GM12865 (cell line): ENCODE measurements at regions not wholly inside any gene's neighbourhood (a gene's known extent, or its start where the extent isn't known, plus 50 kb on each side); places are given as distances from the start of the nearest gene placed in this dataset.

Experiments
- DNase-seq: peaks from one replicate; pipeline ENCODE4 v3.0.0; 2010; ENCODE audit warnings: low read depth
- H3K4me3 ChIP-seq: 2 replicates; pipeline ENCODE4 v1.5.1; 2011; ENCODE audit warnings: mild to moderate bottlenecking, low read depth, low read length, control low read depth
- CTCF ChIP-seq: IDR thresholded peaks from 2 replicates; pipeline ENCODE4 v1.5.1; 2011; ENCODE audit warnings: low read length, control low read depth, low read depth, inconsistent platforms; ENCODE audit not compliant: insufficient read depth; ENCODE audit errors: missing control alignments

- no peak overlapping the region for H3K4me3 ChIP-seq
- no peak for DNase-seq
- no peak for TF ChIP-seq CTCF
Measured at GRCh38 chr5:158032246-158032645, 173.3 kb upstream of the CLINT1 start.

DNA sequence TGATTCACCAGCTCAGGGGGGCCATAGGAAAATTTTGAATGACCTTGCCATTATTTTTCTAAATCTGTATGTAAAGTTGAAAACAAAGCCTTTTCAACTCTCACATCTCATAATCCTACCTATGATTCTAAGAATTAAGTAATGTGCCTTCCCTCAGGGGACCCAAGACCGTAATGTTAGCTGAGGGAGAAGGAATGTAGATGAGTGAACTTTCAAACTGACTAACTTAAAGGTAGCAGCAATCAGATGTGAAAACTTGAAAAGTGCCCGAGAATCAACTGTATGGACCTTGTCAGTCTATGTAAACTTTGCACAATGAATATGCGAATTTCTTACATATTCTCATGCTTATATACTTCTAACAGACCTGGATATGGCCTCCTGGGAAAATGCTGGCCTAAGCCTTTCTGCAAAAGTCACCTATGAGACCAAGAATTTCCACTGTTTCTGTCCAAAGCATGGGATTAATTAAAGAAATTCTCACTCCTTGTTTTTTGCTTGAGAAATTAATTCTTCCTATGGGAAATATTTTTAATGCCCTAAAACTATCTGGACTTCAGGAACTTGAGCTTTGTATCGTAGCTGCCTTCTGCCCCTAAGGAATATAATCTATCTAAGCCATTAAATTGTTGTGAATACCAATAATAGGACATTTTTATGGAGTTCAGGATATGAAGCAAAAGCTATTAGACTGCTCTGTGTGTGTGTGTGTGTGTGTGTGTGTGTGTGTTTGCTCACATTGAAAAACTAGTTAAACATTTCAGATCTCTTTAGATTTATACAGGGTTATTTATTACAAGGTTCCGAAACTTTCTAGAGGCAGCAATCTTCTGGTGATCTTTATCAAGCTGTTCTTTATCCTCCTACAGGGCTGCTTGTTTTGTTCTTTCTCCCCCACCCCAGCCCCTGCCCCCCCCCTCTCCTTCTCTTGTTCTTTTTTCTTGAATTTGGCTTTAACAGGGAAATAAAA lies 169.1 kb upstream of the CLINT1 start:
- no peak for TF ChIP-seq CTCF
- H3K4me3 ChIP-seq: no peak overlapping the region
- DNase-seq: no peak

DNA sequence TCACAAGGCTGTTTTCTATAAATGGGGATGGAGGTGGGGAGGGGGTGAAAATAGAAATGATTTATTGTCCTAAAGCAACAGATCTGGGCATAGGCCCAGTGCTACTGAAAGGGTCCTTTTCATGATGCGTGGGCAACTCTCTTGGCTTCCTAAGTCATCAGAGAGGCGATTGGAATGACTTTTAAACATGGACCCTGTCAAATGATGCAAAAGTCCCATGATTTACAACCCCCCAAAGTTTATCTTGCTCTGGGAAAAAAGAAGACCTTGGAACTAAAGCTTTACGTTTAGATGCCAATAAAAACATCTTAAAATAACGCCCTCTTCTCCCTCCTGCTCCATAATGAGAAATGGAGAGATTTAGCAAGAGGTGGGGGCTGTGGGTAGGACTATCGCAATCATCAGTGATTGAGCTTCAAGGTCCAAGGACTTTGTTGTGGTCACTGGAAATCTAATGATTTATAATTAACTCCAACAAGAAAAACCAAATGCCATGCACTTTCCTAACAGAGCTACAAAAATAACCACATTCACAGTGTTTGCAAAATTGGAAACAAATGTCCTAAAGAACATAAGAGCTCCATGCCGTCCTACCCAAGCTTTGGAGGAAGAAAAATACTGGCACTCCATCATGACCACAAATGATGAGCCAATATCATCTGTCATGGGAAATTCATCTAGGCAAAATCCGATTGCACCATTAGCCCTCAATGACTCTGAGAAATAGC lies 167.5 kb upstream of the CLINT1 start:
- H3K4me3 ChIP-seq: no peak overlapping the region
- TF ChIP-seq CTCF: no peak
- no peak for DNase-seq

GRCh38 chr5:158023266-158023665 lies 164.3 kb upstream of the CLINT1 start:
- no peak for DNase-seq
- no peak overlapping the region for H3K4me3 ChIP-seq
- TF ChIP-seq CTCF: no peak

DNA sequence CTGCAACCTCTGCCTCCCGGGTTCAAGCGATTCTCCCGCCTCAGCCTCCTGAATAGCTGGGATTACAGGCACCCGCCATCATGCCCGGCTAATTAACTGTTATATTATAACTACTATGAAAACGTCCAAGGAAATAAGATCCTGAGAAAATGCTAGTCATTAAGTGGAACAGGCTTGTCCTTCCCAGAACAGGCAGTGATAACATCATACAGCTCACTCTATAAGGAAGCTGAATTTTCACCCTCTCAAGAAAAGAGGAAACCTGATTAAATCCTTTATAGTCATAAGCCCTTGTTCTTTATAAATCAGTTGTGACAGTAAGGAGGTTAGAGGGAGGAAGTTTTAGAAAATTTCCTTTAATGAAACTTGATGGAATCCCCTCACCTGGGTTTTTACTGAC lies 163.9 kb upstream of the CLINT1 start:
- no peak for TF ChIP-seq CTCF
- DNase-seq: no peak
- no peak overlapping the region for H3K4me3 ChIP-seq

GRCh38 chr5:158022393-158022792 lies 163.4 kb upstream of the CLINT1 start:
- H3K4me3 ChIP-seq: no peak overlapping the region
- no peak for TF ChIP-seq CTCF
- no peak for DNase-seq
